Gastrocnemius medialis (tissue), 4 donors: ENCODE measurements at regions not wholly inside any gene's neighbourhood (a gene's known extent, or its start where the extent isn't known, plus 50 kb on each side); places are given as distances from the start of the nearest gene placed in this dataset.

ENCODE experiments used
- POLR2A ChIP-seq, 2 donors: fragments of 450-650 bp; IDR thresholded peaks; one replicate each; pipeline ENCODE4 v1.6.1; 2017; ENCODE audit warnings: antibody characterized with exemption in 2 of 2, mild to moderate bottlenecking in 2 of 2, moderate library complexity in 2 of 2
- TF ChIP-seq, protein P1 (sequence below), 5 experiments: fragments of 450-650 bp in 3 of 5; fragments of 200-600 bp in 2 of 5; sonication (generic) in 2 of 5; IDR thresholded peaks in 4 of 5; conservative IDR thresholded peaks in 1 of 5; 1 replicate in 4 of 5; 2 replicates in 1 of 5; pipeline ENCODE4 v1.5.1; 2016 to 2019; ENCODE audit warnings: antibody characterized with exemption in 5 of 5, mild to moderate bottlenecking in 3 of 5, moderate library complexity in 3 of 5

- TF ChIP-seq, protein P1, sequence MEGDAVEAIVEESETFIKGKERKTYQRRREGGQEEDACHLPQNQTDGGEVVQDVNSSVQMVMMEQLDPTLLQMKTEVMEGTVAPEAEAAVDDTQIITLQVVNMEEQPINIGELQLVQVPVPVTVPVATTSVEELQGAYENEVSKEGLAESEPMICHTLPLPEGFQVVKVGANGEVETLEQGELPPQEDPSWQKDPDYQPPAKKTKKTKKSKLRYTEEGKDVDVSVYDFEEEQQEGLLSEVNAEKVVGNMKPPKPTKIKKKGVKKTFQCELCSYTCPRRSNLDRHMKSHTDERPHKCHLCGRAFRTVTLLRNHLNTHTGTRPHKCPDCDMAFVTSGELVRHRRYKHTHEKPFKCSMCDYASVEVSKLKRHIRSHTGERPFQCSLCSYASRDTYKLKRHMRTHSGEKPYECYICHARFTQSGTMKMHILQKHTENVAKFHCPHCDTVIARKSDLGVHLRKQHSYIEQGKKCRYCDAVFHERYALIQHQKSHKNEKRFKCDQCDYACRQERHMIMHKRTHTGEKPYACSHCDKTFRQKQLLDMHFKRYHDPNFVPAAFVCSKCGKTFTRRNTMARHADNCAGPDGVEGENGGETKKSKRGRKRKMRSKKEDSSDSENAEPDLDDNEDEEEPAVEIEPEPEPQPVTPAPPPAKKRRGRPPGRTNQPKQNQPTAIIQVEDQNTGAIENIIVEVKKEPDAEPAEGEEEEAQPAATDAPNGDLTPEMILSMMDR (IDR thresholded peaks at IDR 0.05 in 4 of 5, conservative IDR thresholded peaks at IDR 0.05 in 1 of 5): no peak
- TF ChIP-seq POLR2A (IDR thresholded peaks at IDR 0.05): no peak
These were observed 1063.5 kb upstream of the PCDH9 start for GRCh38 chr13:68293631-68294030.
